Cerebellar cortex (tissue), 1 donor: ENCODE measurements at regions not wholly inside any gene's neighbourhood (a gene's known extent, or its start where the extent isn't known, plus 50 kb on each side); places are given as distances from the start of the nearest gene placed in this dataset.
"Not testable (repeated sequence)": the region's sequence is repeated elsewhere in the genome, so short reads cannot be mapped to it uniquely, and the experiment has no call there.

Experiments used
- DNase-seq: peaks from one replicate; pipeline ENCODE4 v3.0.0-alpha.2; 2015; ENCODE audit warnings: low spot score

- DNase-seq, result no peak
Observed at GRCh38 chrX:50967736-50968135, 57.2 kb downstream of the BMP15 start.

- DNase-seq, result not testable (repeated sequence)
Observed at GRCh38 chrX:50968871-50969635, 58.5 kb downstream of the BMP15 start.

GRCh38 chrX:50971395-50971794 lies 60.9 kb downstream of the BMP15 start:
- no peak for DNase-seq

- DNase-seq, result no peak
Observed at GRCh38 chrX:50973199-50973598, 62.7 kb downstream of the BMP15 start.

- DNase-seq, result peak; percentile 74
Observed at GRCh38 chrX:50978920-50979682, 68.6 kb downstream of the BMP15 start.

- no peak for DNase-seq
Observed at GRCh38 chrX:50980251-50980650, 69.7 kb downstream of the BMP15 start.

GRCh38 chrX:50988649-50989048 lies 78.1 kb downstream of the BMP15 start:
- DNase-seq, result peak; percentile 38

- no peak for DNase-seq
Observed at GRCh38 chrX:50996930-50997329, 86.4 kb downstream of the BMP15 start.

GRCh38 chrX:51000384-51000783 lies 89.8 kb downstream of the BMP15 start:
- DNase-seq, result not testable (repeated sequence)

- DNase-seq, result not testable (repeated sequence)
Observed at GRCh38 chrX:51001733-51002632, 91.4 kb downstream of the BMP15 start.

GRCh38 chrX:51006064-51006463 lies 95.5 kb downstream of the BMP15 start:
- DNase-seq, result no peak

- DNase-seq, result no peak
Observed at GRCh38 chrX:51024106-51024696, 113.7 kb downstream of the BMP15 start.

GRCh38 chrX:51026862-51027261 lies 116.3 kb downstream of the BMP15 start:
- DNase-seq, result no peak

- no peak for DNase-seq
Observed at GRCh38 chrX:51035746-51036145, 125.2 kb downstream of the BMP15 start.

- DNase-seq, result no peak
Observed at GRCh38 chrX:51047950-51048349, 137.4 kb downstream of the BMP15 start.

- no peak for DNase-seq
Observed at GRCh38 chrX:51053741-51054140, 143.2 kb downstream of the BMP15 start.

GRCh38 chrX:51098046-51098445 lies 187.5 kb downstream of the BMP15 start:
- DNase-seq, result peak; percentile 70

- not testable (repeated sequence) for DNase-seq
Observed at GRCh38 chrX:51119058-51119926, 208.8 kb downstream of the BMP15 start.

- not testable (repeated sequence) for DNase-seq
Observed at GRCh38 chrX:51125743-51126142, 206.9 kb upstream of the NUDT10 start.

- DNase-seq, result peak; percentile 44
Observed at GRCh38 chrX:51144828-51145442, 187.7 kb upstream of the NUDT10 start.
